Liver (tissue), 8 donors: ENCODE measurements at regions not wholly inside any gene's neighbourhood (a gene's known extent, or its start where the extent isn't known, plus 50 kb on each side); places are given as distances from the start of the nearest gene placed in this dataset.

ENCODE experiments used
- DNase-seq: peaks from one replicate; pipeline ENCODE4 v3.0.0-alpha.2; 2017; ENCODE audit warnings: low spot score
- H3K27ac ChIP-seq, 2 donors: one replicate each; pipeline ENCODE4 v1.7.0; 2013; ENCODE audit warnings: inconsistent platforms in 2 of 2, low read length in 2 of 2, control low read depth in 1 of 2, low read depth in 1 of 2, mild to moderate bottlenecking in 1 of 2
- H3K27me3 ChIP-seq, 4 donors: one replicate each; pipeline versions ENCODE4 v1.6.1 to v1.7.0; 2013; ENCODE audit warnings: low read length in 3 of 4, inconsistent platforms in 1 of 4, mild to moderate bottlenecking in 1 of 4, moderate library complexity in 1 of 4; ENCODE audit not compliant: control insufficient read depth in 4 of 4, insufficient read depth in 4 of 4
- H3K36me3 ChIP-seq, 4 donors: one replicate each; pipeline versions ENCODE4 v1.6.1 to v1.7.0; 2013; ENCODE audit warnings: low read length in 3 of 4, mild to moderate bottlenecking in 3 of 4, low read depth in 1 of 4, moderate library complexity in 1 of 4; ENCODE audit not compliant: control insufficient read depth in 4 of 4, insufficient read depth in 3 of 4
- H3K4me1 ChIP-seq, 4 donors: one replicate each; pipeline versions ENCODE4 v1.6.1 to v1.7.0; 2013; ENCODE audit warnings: low read length in 3 of 4, mild to moderate bottlenecking in 3 of 4, moderate library complexity in 1 of 4; ENCODE audit not compliant: control insufficient read depth in 4 of 4, insufficient read depth in 4 of 4
- H3K4me3 ChIP-seq, 3 donors: one replicate each; pipeline versions ENCODE4 v1.6.1 to v1.7.0; 2013; ENCODE audit warnings: low read length in 3 of 3, control low read depth in 1 of 3, low read depth in 1 of 3, mild to moderate bottlenecking in 1 of 3
- H3K9ac ChIP-seq, 2 donors: one replicate each; pipeline ENCODE4 v1.7.0; 2013; ENCODE audit warnings: low read length in 2 of 2, mild to moderate bottlenecking in 2 of 2, moderate library complexity in 2 of 2, control low read depth in 1 of 2, low read depth in 1 of 2
- H3K9me3 ChIP-seq, 4 donors: one replicate each; pipeline versions ENCODE4 v1.6.1 to v1.7.0; 2013; ENCODE audit warnings: low read length in 3 of 4; ENCODE audit not compliant: control insufficient read depth in 4 of 4
- EGR1 ChIP-seq, 2 donors: IDR thresholded peaks; 2 replicates each; pipeline ENCODE4 v1.6.1; 2016 to 2018; ENCODE audit warnings: antibody characterized with exemption in 2 of 2, low read depth in 2 of 2
- FOXA1 ChIP-seq: IDR thresholded peaks from 2 replicates; pipeline ENCODE4 v1.6.1; 2016; ENCODE audit warnings: antibody characterized with exemption
- FOXA2 ChIP-seq: IDR thresholded peaks from 2 replicates; pipeline ENCODE4 v1.6.1; 2016; ENCODE audit warnings: antibody characterized with exemption
- GABPA ChIP-seq, 2 donors: IDR thresholded peaks in 1 of 2; conservative IDR thresholded peaks in 1 of 2; 2 replicates each; pipeline ENCODE4 v1.6.1; 2016; ENCODE audit warnings: antibody characterized with exemption in 2 of 2, mild to moderate bottlenecking in 1 of 2, moderate library complexity in 1 of 2
- HNF4A ChIP-seq, 2 donors: conservative IDR thresholded peaks; 2 replicates each; pipeline ENCODE4 v1.6.1; 2016; ENCODE audit warnings: antibody characterized with exemption in 2 of 2, mild to moderate bottlenecking in 2 of 2
- HNF4G ChIP-seq: IDR thresholded peaks from 2 replicates; pipeline ENCODE4 v1.6.1; 2016; ENCODE audit warnings: antibody characterized with exemption
- JUND ChIP-seq, 2 donors: IDR thresholded peaks; 2 replicates each; pipeline ENCODE4 v1.6.1; 2016; ENCODE audit warnings: antibody characterized with exemption in 2 of 2
- NR2F2 ChIP-seq: IDR thresholded peaks from 2 replicates; pipeline ENCODE4 v1.6.1; 2016; ENCODE audit warnings: antibody characterized with exemption
- RAD21 ChIP-seq, 2 donors: IDR thresholded peaks; 2 replicates each; pipeline ENCODE4 v1.6.1; 2016; ENCODE audit warnings: antibody characterized with exemption in 2 of 2, mild to moderate bottlenecking in 2 of 2
- RXRA ChIP-seq, 2 donors: IDR thresholded peaks; 2 replicates each; pipeline ENCODE4 v1.6.1; 2017 to 2018; ENCODE audit warnings: antibody characterized with exemption in 2 of 2, mild to moderate bottlenecking in 1 of 2
- SP1 ChIP-seq: IDR thresholded peaks from 2 replicates; pipeline ENCODE4 v1.6.1; 2018; ENCODE audit warnings: antibody characterized with exemption, mild to moderate bottlenecking
- TAF1 ChIP-seq: conservative IDR thresholded peaks from 2 replicates; pipeline ENCODE4 v1.6.1; 2016; ENCODE audit warnings: antibody characterized with exemption, mild to moderate bottlenecking
- YY1 ChIP-seq: IDR thresholded peaks from 2 replicates; pipeline ENCODE4 v1.6.1; 2016; ENCODE audit warnings: antibody characterized with exemption, mild to moderate bottlenecking
- WGBS: extraction: QIAGEN DNeasy Blood & Tissue Kit; methylation state at CpG from one replicate; pipeline ENCODE4 v1.1.7; 2013; 5-methylcytosine and 5-hydroxymethylcytosine counted together
- TF ChIP-seq, protein P1 (sequence below): IDR thresholded peaks from 2 replicates; pipeline ENCODE4 v1.6.1; 2016; ENCODE audit warnings: antibody characterized with exemption
- TF ChIP-seq, protein P2 (sequence below): fragments of 150-350 bp; IDR thresholded peaks from 2 replicates; pipeline ENCODE4 v1.5.1; 2017; ENCODE audit warnings: improper control_type of control experiment, low read depth, low read length; ENCODE audit not compliant: missing input control
- TF ChIP-seq, protein P3 (sequence below): IDR thresholded peaks from 2 replicates; pipeline ENCODE4 v1.6.1; 2016; ENCODE audit warnings: antibody characterized with exemption
- TF ChIP-seq, protein P4 (sequence below): IDR thresholded peaks from 2 replicates; pipeline ENCODE4 v1.6.1; 2016; ENCODE audit warnings: antibody characterized with exemption, mild to moderate bottlenecking
- TF ChIP-seq, protein P5 (sequence below): IDR thresholded peaks from 2 replicates; pipeline ENCODE4 v1.6.1; 2016; ENCODE audit warnings: antibody characterized with exemption
- donor health status: healthy.
- donor health status: healthy.
- donor health status: healthy.
- donor health status: healthy.
- donor health status: healthy.

DNA sequence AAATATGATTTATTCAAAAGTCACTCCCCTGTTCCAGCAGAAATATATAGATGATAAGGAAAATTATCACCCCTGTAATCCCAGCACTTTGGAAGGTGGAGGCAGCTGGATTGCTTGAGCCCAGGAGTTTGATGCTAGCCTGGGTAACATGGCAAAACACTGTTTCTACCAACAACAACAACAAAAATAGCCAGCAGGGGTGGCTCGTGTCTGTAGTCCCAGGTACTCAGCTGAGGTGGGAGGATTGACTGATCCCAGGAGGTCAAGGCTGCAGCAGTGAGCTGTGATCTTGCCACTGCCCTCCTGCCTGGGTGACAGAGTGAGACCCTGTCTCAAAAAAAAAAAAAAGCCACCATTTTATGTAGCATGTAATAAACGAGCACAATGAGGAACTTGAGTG is 1546.5 kb downstream of the NCAM2 start:
- no peaks in the 10 kb centered on the region for H3K4me1 ChIP-seq
- no peak overlapping the region for H3K27ac ChIP-seq
- WGBS, result 37% methylated on average over 2 of the region's 2 CpGs
- DNase-seq, result no peak
- no peaks in the 10 kb centered on the region for H3K36me3 ChIP-seq
- TF ChIP-seq YY1 (no peak), RXRA (IDR thresholded peaks at IDR 0.05) (no peak), HNF4A (conservative IDR thresholded peaks at IDR 0.05) (no peak), TAF1 (no peak), NR2F2 (no peak), FOXA2 (no peak), RAD21 (IDR thresholded peaks at IDR 0.05) (no peak), SP1 (no peak), JUND (IDR thresholded peaks at IDR 0.05) (no peak)
- TF ChIP-seq, protein P1, sequence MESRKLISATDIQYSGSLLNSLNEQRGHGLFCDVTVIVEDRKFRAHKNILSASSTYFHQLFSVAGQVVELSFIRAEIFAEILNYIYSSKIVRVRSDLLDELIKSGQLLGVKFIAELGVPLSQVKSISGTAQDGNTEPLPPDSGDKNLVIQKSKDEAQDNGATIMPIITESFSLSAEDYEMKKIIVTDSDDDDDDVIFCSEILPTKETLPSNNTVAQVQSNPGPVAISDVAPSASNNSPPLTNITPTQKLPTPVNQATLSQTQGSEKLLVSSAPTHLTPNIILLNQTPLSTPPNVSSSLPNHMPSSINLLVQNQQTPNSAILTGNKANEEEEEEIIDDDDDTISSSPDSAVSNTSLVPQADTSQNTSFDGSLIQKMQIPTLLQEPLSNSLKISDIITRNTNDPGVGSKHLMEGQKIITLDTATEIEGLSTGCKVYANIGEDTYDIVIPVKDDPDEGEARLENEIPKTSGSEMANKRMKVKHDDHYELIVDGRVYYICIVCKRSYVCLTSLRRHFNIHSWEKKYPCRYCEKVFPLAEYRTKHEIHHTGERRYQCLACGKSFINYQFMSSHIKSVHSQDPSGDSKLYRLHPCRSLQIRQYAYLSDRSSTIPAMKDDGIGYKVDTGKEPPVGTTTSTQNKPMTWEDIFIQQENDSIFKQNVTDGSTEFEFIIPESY, result no peak
- TF ChIP-seq, protein P2, sequence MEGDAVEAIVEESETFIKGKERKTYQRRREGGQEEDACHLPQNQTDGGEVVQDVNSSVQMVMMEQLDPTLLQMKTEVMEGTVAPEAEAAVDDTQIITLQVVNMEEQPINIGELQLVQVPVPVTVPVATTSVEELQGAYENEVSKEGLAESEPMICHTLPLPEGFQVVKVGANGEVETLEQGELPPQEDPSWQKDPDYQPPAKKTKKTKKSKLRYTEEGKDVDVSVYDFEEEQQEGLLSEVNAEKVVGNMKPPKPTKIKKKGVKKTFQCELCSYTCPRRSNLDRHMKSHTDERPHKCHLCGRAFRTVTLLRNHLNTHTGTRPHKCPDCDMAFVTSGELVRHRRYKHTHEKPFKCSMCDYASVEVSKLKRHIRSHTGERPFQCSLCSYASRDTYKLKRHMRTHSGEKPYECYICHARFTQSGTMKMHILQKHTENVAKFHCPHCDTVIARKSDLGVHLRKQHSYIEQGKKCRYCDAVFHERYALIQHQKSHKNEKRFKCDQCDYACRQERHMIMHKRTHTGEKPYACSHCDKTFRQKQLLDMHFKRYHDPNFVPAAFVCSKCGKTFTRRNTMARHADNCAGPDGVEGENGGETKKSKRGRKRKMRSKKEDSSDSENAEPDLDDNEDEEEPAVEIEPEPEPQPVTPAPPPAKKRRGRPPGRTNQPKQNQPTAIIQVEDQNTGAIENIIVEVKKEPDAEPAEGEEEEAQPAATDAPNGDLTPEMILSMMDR, result no peak
- TF ChIP-seq, protein P3, sequence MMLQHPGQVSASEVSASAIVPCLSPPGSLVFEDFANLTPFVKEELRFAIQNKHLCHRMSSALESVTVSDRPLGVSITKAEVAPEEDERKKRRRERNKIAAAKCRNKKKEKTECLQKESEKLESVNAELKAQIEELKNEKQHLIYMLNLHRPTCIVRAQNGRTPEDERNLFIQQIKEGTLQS, result no peak
- TF ChIP-seq, protein P4, sequence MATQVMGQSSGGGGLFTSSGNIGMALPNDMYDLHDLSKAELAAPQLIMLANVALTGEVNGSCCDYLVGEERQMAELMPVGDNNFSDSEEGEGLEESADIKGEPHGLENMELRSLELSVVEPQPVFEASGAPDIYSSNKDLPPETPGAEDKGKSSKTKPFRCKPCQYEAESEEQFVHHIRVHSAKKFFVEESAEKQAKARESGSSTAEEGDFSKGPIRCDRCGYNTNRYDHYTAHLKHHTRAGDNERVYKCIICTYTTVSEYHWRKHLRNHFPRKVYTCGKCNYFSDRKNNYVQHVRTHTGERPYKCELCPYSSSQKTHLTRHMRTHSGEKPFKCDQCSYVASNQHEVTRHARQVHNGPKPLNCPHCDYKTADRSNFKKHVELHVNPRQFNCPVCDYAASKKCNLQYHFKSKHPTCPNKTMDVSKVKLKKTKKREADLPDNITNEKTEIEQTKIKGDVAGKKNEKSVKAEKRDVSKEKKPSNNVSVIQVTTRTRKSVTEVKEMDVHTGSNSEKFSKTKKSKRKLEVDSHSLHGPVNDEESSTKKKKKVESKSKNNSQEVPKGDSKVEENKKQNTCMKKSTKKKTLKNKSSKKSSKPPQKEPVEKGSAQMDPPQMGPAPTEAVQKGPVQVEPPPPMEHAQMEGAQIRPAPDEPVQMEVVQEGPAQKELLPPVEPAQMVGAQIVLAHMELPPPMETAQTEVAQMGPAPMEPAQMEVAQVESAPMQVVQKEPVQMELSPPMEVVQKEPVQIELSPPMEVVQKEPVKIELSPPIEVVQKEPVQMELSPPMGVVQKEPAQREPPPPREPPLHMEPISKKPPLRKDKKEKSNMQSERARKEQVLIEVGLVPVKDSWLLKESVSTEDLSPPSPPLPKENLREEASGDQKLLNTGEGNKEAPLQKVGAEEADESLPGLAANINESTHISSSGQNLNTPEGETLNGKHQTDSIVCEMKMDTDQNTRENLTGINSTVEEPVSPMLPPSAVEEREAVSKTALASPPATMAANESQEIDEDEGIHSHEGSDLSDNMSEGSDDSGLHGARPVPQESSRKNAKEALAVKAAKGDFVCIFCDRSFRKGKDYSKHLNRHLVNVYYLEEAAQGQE, result no peak
- no peak overlapping the region for H3K9ac ChIP-seq
- no peak overlapping the region for H3K4me3 ChIP-seq
- H3K27me3 ChIP-seq, result no peaks in the 10 kb centered on the region
- H3K9me3 ChIP-seq, result peaks cover 0 to 11% (median under 1%) of the 10 kb centered on the region in 4 donors

DNA sequence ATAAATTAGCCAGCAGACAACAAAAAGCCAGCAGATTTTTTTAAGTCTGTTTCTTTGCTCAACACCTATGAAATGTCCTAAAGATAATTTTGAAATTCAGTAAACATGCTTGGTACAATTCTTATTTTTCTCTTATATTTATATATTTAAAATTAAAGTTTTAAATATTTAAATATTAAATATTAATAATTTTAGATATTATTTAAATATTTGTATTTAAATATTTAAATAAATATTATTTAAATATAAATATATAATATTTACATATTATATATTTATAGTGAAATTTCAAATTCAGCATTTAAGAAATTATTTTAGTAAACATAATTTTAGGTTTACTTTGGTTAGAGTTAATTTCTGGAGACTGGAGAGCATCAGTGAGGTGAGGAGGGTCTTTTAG is 1554.2 kb downstream of the NCAM2 start:
- DNase-seq, result no peak
- Histone ChIP-seq H3K9me3 (no peaks in the 10 kb centered on the region), H3K9ac (no peak overlapping the region), H3K4me1 (no peaks in the 10 kb centered on the region), H3K27me3 (no peaks in the 10 kb centered on the region), H3K4me3 (no peak overlapping the region), H3K27ac (no peak overlapping the region), H3K36me3 (no peaks in the 10 kb centered on the region)
- TF ChIP-seq EGR1 (IDR thresholded peaks at IDR 0.05; ENCODE audit: low read depth in 2 of 2) (no peak), JUND (IDR thresholded peaks at IDR 0.05) (no peak), FOXA2 (no peak), SP1 (no peak), FOXA1 (no peak), TAF1 (no peak), NR2F2 (no peak), GABPA (IDR thresholded peaks at IDR 0.05 in 1 of 2, conservative IDR thresholded peaks at IDR 0.05 in 1 of 2) (no peak), RAD21 (IDR thresholded peaks at IDR 0.05) (no peak), YY1 (no peak), HNF4A (conservative IDR thresholded peaks at IDR 0.05) (no peak), HNF4G (no peak)
- TF ChIP-seq, protein P1, result no peak
- TF ChIP-seq, protein P2, result no peak
- TF ChIP-seq, protein P3, result no peak
- TF ChIP-seq, protein P5, sequence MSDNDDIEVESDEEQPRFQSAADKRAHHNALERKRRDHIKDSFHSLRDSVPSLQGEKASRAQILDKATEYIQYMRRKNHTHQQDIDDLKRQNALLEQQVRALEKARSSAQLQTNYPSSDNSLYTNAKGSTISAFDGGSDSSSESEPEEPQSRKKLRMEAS, result no peak
